ENCODE measurements at regions not wholly inside any gene's neighbourhood (a gene's known extent, or its start where the extent isn't known, plus 50 kb on each side); places are given as distances from the start of the nearest gene placed in this dataset.
"Not testable (repeated sequence)": the region's sequence is repeated elsewhere in the genome, so short reads cannot be mapped to it uniquely, and the experiment has no call there.

DNA sequence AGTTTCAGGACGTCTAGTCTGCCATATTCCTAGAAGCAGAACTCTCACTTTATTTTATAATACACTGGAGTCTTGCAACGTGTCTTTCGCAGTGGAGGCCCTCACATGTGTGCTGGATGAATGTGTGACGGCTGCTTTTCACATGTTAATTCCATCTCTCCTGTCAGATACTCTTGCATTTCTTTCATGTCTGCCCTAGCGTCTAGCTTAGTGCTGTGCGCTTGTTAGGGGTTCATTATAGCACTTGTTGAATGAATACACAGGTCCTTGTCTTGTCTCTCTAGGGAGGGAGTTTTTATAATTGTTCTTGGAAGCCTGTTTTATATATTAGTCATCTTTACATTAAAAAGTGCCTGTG lies 94.4 kb downstream of the MAP3K8 start:
- Mint-ChIP-seq H3K4me1 (peaks cover 75% of the 10 kb centered on the region), H3K36me3 (ENCODE audit: low read depth) (no peaks in the 10 kb centered on the region), H3K9me3 (no peaks in the 10 kb centered on the region), H3K4me3 (no peak overlapping the region), H3K27ac (peak overlapping the region; percentile 86), H3K27me3 (peaks cover 7% of the 10 kb centered on the region)
- no peak for DNase-seq
- ChIA-PET POLR2A (interaction anchor here (0.8 to 6.7 kb wide), 7 partner anchors 8 to 154 kb away, joined by 4 to 68 read pairs (median 10); partner anchors contain the start of gene MAP3K8), CTCF (interaction anchor here (1.2 to 2.1 kb wide), 5 partner anchors 14 to 95 kb away, joined by 4 to 5 read pairs (median 4); no protein-coding TSS in a partner anchor)

- Mint-ChIP-seq H3K4me1 (peaks cover 74% of the 10 kb centered on the region), H3K4me3 (peak overlapping the region; percentile 37), H3K27ac (peak overlapping the region; percentile 86), H3K36me3 (ENCODE audit: low read depth) (no peaks in the 10 kb centered on the region), H3K9me3 (no peaks in the 10 kb centered on the region), H3K27me3 (peaks cover 8% of the 10 kb centered on the region)
- peak; percentile 50 for DNase-seq
- CTCF ChIA-PET: interaction anchor here (1.2 to 1.8 kb wide), 3 partner anchors 53 to 94 kb away, joined by 4 read pairs; no protein-coding TSS in a partner anchor
- POLR2A ChIA-PET: interaction anchor here (0.8 to 6.7 kb wide), 8 partner anchors 9 to 155 kb away, joined by 3 to 68 read pairs (median 8); partner anchors contain the start of gene MAP3K8
Observed at GRCh38 chr10:30527623-30528428, 93.8 kb downstream of the MAP3K8 start.

- Mint-ChIP-seq H3K4me1 (peaks cover 31% of the 10 kb centered on the region), H3K27me3 (peaks cover 23% of the 10 kb centered on the region)
- H3K36me3 Mint-ChIP-seq (ENCODE audit: low read depth); H3K27ac Mint-ChIP-seq; DNase-seq; H3K4me3 Mint-ChIP-seq; POLR2A ChIA-PET; H3K9me3 Mint-ChIP-seq: not testable (repeated sequence)
- CTCF ChIA-PET: interaction anchor here (0.8 kb wide), 1 partner anchor 211 kb away, joined by 3 read pairs; no protein-coding TSS in a partner anchor
Observed at GRCh38 chr10:30522661-30523078, 88.7 kb downstream of the MAP3K8 start.

DNA sequence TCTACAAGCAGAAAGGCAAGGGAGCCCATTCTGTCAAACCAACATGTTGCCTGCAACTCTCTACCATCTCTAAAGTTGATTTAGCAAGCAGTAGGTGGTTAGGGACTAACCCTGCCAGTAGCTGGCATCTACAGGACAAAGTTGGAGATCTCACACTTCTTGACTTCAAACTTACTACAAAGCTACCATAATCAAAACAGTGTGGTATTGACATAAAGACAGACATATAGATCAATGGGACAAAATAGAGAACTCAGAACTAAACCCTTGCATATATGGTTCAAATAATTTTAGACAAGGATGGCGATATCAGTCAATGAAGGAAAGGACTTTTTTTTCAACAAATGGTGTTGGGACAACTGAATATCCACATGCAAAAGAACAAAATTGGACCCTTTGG lies 84.9 kb downstream of the MAP3K8 start:
- ChIA-PET POLR2A (no interaction called here), CTCF (no interaction called here)

More for the DNA sequence above, 84.9 kb downstream of the MAP3K8 start:
- DNase-seq: no peak
- Mint-ChIP-seq H3K27ac (no peak overlapping the region), H3K9me3 (peaks cover 10% of the 10 kb centered on the region), H3K36me3 (ENCODE audit: low read depth) (peaks cover 6% of the 10 kb centered on the region), H3K4me3 (no peak overlapping the region), H3K27me3 (peaks cover 16% of the 10 kb centered on the region), H3K4me1 (peaks cover 8% of the 10 kb centered on the region)

Data from activated CD4-positive, alpha-beta memory T cell treated with anti-CD3 and anti-CD28 coated beads, Interleukin-2, amount 10 ng/mL, durations not matched to agents 7 days and 5 days (primary cell).